HPDE6-E6E7 (cell line): ENCODE measurements at regions not wholly inside any gene's neighbourhood (a gene's known extent, or its start where the extent isn't known, plus 50 kb on each side); places are given as distances from the start of the nearest gene placed in this dataset.

Experiments
- DNase-seq: peaks from one replicate; pipeline ENCODE4 v3.0.0; 2011; ENCODE audit warnings: missing footprints; ENCODE audit errors: extremely low spot score

DNA sequence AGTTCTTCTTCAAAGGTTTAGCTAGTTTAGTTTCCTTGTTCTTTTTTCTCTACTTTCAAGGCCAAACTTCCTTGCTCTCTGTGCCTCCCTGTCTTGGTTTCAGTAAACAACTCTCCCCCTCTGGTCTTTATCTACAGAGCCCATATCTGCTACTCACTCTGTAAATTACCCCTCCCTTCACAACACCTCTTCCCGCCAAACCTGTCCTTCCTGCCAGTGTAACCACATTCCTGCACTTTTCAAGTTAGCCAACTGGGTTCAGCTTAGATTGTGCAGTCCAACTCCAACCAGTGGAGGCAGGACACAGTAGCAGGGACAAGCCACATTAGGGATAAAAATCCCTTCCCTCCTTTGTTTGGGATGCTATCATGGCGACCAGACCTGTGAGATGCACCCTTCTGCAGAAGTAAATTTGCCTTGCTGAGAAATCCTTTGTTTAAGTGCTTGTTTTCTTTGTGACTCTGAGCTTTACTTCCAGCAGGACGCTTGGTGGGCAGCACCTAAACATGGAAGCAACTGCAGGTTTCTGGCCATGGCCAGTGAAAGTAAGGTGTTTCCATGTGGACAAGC is 706.0 kb downstream of the KCNJ3 start:
- no peak for DNase-seq

- no peak for DNase-seq
These were observed 694.9 kb downstream of the KCNJ3 start for GRCh38 chr2:155393406-155393805.

DNA sequence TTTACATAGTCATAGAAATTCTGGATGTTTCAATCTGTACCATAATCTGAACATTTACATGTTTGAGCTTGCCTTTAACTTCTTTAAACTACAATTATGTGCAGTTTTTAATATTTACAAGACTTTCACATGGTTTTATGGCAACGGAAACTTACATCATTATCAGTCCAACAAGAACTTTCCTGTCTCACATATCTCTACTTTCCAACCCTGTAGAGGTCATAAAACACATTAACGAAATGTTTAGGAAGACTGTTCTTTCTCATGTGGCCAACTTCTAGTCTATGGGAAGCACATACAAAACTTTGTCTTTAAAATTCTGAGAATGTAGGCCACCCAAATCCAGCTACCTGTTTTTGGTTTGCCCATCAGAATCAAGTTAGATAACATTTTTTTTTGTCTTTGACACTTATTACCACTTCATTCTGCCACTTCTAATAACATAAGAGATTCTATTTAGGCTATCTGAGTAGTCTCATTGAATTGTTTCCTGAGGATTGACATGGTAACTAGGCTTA is 693.2 kb downstream of the KCNJ3 start:
- no peak for DNase-seq

- DNase-seq: no peak
These were observed 690.7 kb downstream of the KCNJ3 start for GRCh38 chr2:155389224-155389623.

- no peak for DNase-seq
These were observed 686.1 kb downstream of the KCNJ3 start for GRCh38 chr2:155384555-155385123.

DNA sequence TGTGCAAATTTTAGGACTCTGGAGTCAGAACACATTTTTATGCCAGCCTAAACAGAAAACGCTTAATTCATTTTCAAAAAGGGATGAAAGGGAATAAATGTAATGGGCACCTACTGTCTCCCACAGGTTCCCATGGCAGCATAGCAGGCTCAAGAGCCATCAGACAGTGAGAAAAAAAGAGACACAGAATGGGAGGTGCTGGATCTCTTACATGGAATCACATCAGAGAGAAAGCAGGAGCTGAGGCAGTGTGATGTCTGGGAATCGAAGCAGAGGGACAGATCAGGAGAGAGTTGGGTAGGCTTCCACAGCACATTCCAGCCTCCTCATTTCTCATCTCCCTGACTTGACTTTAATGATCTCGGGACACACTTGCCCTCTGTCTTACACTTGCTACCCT is 684.3 kb downstream of the KCNJ3 start:
- DNase-seq: no peak

- no peak for DNase-seq
These were observed 682.9 kb downstream of the KCNJ3 start for GRCh38 chr2:155381436-155381835.

DNA sequence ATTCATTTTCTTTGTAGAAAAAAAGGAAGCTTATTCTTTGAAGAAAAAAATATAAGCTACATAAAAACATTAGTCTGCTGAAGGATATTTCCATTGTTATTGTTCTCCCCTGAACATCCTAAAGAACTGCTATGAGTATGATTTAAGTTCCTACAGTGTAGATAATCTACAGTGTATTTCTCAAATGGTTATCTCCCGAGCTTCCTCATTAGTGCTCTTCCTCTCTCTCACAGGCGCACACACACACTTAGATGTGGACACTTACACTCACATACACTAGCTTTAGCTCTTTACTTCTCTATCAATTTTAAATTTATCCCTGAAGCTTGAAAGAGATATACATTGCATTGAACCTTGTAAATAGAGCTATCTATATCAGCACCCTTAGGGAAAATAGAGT is 681.0 kb downstream of the KCNJ3 start:
- DNase-seq: no peak

DNA sequence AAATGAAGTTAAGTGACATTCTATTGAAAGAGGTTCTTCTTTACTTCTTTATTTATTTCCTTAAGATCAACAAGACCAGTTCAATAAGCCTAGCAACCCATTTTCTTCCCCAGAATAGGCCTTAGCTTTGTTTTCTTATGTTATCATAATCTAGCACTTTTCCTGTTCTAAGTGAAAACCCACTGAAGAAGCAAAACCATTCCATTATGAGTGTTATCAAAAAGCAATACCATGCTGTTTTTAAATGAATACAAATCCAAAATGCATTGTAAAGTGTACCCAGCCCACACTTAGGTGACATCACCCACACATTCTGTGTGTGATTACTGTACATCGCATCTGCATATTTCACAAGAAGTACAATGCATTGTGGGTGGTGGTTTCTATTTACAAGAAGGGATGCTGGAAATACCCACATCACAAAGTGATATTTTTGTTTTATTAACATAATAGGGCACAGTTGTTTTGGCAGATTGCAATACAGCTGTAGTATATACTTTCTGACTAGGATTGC is 679.5 kb downstream of the KCNJ3 start:
- DNase-seq: no peak

- peak; percentile 2 for DNase-seq
These were observed 678.8 kb downstream of the KCNJ3 start for GRCh38 chr2:155377266-155377680.

DNA sequence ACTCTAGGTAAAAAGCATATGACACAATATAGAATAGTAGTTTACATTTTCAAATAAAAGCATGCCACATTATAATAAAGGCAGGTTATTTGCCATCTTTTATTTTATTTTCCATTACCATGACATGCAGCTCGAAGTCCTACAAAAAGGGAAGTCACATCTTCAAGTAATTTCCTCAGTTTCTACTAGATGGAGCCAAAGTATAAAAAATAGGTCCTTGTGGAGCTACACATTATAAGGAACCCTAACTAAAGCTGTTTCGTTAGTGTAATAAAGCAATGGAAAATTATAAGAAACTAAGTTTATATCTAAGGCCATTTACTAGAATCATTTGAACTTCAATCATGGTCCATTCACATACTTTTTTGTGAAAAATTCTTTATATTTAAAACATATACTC is 674.5 kb downstream of the KCNJ3 start:
- peak; percentile 4 for DNase-seq

GRCh38 chr2:155368934-155369333 is 670.4 kb downstream of the KCNJ3 start:
- DNase-seq: no peak

DNA sequence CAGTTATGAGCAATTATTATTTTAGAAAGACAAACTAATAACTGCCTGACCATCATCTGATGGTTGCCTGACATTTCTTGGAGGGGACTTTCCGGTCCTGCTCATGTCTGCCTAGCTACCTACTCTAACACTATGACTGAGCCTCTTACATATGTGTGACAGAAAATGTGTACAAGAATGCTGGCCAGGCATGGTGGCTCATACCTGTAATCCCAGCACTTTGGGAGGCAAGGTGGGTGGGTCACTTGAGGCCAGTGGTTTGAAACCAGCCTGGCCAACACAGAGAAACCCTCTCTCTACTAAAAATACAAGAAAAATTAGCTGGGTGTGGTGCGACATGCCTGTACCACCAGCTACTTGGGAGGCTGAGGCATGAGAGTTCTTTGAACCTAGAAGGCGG is 666.3 kb downstream of the KCNJ3 start:
- DNase-seq: no peak

DNA sequence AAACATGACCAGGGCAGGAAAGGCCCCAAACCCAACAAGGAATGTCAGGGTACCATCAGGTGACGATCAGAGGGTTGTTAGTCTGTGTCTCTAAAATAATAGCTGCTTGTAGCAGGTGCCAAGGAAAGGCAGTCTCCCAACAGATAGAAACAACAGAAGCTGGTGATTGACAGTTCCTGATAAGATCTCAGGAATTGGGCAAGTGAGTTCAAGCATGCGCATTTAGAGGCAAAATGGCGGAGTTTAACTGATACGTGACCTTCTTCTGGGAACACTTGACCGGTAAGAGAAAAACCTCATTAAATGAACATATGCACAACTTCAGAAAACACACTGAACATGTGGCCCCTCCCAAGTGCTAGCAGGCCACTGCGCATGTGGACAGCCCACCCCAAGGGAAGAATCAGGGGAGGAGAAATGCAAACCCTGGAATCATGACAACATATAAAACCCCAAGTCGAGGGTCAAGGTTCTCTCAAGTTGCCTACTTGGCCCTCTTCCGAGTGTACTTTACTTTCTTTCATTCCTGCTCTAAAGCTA is 664.9 kb downstream of the KCNJ3 start:
- no peak for DNase-seq

- no peak for DNase-seq
These were observed 658.7 kb downstream of the KCNJ3 start for GRCh38 chr2:155357172-155357571.

DNA sequence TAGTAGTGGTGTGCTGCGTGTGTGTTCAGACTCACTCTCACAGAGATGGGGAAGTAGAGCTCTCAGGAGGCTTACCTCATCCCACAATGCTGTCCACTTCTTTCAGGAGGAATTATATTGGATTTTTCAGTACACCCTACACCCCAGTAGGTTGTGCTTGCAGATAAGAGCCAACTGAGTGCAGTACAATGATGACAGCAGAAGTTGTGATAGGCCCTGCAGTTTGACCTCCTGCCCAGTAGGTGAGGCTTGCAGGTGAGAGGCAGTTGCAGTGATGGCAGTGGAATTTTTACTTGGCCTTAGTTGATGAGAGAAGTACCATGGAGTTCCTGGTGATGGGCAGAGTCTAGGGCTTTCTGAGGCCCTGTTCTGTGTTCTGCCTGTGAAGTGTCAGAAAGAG is 657.8 kb downstream of the KCNJ3 start:
- DNase-seq: no peak

- DNase-seq: no peak
These were observed 652.5 kb downstream of the KCNJ3 start for GRCh38 chr2:155350783-155351580.

- DNase-seq: no peak
These were observed 633.5 kb downstream of the KCNJ3 start for GRCh38 chr2:155332016-155332415.

DNA sequence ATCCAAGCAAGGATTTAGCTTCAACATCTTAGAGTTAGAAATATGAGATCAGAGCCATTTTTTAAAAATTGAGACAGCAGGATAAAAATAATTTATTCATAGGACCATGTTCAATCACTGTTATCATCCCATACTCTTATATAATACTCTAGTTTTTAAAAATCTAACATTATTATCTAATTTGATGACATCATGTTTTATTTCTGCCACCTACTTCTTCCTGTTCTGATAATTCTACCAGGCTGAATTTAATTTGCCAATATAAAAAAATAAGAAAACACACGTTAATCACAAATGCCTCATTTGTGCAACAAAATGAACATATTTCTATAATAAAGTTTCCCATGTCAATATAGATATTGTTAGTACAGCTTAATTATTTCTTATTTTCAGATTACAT is 621.7 kb downstream of the KCNJ3 start:
- no peak for DNase-seq

GRCh38 chr2:155318710-155319109 is 620.2 kb downstream of the KCNJ3 start:
- DNase-seq: no peak

DNA sequence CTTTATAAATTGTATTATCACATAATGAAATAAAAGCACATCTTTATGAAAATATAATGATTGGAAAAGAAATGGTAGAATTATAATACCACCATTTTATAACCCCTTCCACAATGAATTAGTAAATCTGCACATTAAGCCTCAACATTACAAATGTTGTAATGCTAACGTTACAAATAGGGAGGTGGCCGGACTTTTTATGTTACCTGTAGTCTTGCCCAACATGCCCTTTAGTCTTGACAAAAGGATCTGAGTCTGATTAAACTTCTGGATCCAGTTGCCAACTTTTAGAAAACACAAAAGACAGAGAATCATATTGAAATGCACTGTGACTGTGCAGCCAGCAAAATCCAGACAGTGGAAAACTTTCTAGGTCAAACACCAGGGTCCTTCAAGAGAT is 617.3 kb downstream of the KCNJ3 start:
- DNase-seq: no peak

GRCh38 chr2:155310589-155310988 is 612.1 kb downstream of the KCNJ3 start:
- peak; percentile 4 for DNase-seq

DNA sequence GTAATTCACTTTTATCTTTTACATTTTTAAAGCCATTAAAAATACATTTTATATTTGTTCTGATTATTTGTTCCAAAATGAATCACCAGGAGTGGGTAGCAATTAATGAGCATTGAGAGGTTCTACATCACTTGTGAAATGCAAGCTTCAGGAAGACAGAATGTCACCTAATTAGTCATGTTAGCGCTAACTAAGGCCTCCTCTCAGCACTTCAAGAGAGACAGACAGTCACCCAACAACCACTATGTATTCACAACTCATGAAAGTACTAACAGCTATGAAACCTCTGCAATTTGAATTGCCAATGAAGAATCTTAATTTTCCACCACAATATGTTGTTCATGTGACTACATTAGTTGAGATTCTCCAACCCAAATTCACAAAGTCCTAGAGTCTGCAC is 611.0 kb downstream of the KCNJ3 start:
- no peak for DNase-seq
